Adrenal gland (tissue), 9 donors: ENCODE measurements at regions not wholly inside any gene's neighbourhood (a gene's known extent, or its start where the extent isn't known, plus 50 kb on each side); places are given as distances from the start of the nearest gene placed in this dataset.

ENCODE experiments used
- DNase-seq, 7 donors: peaks; one replicate each; pipeline ENCODE4 v3.0.0-alpha.2; 2019 to 2020
- H3K27ac ChIP-seq, 5 donors: fragments of 200-600 bp; sonication (generic) in 4 of 5; 1 replicate in 3 of 5; 2 replicates in 2 of 5; pipeline versions ENCODE4 v1.5.1 to v1.8.0; 2016 to 2020; ENCODE audit warnings: mild to moderate bottlenecking in 1 of 5
- H3K27me3 ChIP-seq: fragments of 200-600 bp; 2 replicates; pipeline ENCODE4 v1.8.0; 2021
- H3K36me3 ChIP-seq, 2 donors: fragments of 200-600 bp; replicated peaks in 1 of 2; 1 replicate in 1 of 2; 2 replicates in 1 of 2; pipeline versions ENCODE4 v1.5.1 to v1.8.0; 2018 to 2022
- H3K4me1 ChIP-seq, 2 donors: fragments of 200-600 bp; replicated peaks in 1 of 2; 1 replicate in 1 of 2; 2 replicates in 1 of 2; pipeline versions ENCODE4 v1.5.1 to v1.8.0; 2018 to 2021
- H3K4me3 ChIP-seq, 4 donors: fragments of 200-600 bp; sonication (generic) in 3 of 4; one replicate each; pipeline ENCODE4 v1.5.1; 2016 to 2018
- H3K9me3 ChIP-seq, 3 donors: fragments of 200-600 bp; sonication (generic) in 1 of 3; replicated peaks in 1 of 3; 1 replicate in 2 of 3; 2 replicates in 1 of 3; pipeline versions ENCODE4 v1.5.1 to v1.8.0; 2016 to 2021
- POLR2A ChIP-seq, 2 donors: fragments of 450-650 bp; IDR thresholded peaks; one replicate each; pipeline ENCODE4 v1.6.1; 2017; ENCODE audit warnings: antibody characterized with exemption in 2 of 2, mild to moderate bottlenecking in 2 of 2, moderate library complexity in 1 of 2
- WGBS, 4 donors: extraction: QIAGEN DNeasy Blood & Tissue Kit in 2 of 4; methylation state at CpG; one replicate each; pipeline versions ENCODE4 v1.1.5 to v1.1.7; 2013 to 2017; 5-methylcytosine and 5-hydroxymethylcytosine counted together
- intact Hi-C, 2 donors: fragments of 100-400 bp; cut with DNase I; formaldehyde crosslinking; loops; one replicate each; pipeline versions ENCODE4 v1.14.1 to v1.15.0; 2022 to 2023
- TF ChIP-seq, protein P1 (sequence below), 6 experiments: fragments of 450-650 bp in 4 of 6; fragments of 200-600 bp in 2 of 6; sonication (generic) in 1 of 6; IDR thresholded peaks; 1 replicate in 5 of 6; 2 replicates in 1 of 6; pipeline versions ENCODE4 v1.5.1 to v1.8.0; 2016 to 2021; ENCODE audit warnings: antibody characterized with exemption in 6 of 6, mild to moderate bottlenecking in 2 of 6, moderate library complexity in 1 of 6
- donor health status: healthy with polysubstance abuse.
- donor health status: Bipolar disorder and iron deficiency.
- donor health status: DM: yes; HTN: yes; CAD: no.
- donor health status: DM: no; HTN: no; CAD: no.
- donor health status: DM: no; HTN: no; CAD: no.

GRCh38 chr13:22128441-22129408 is 457.9 kb downstream of the FGF9 start:
- Histone ChIP-seq H3K4me1 (no peaks in the 10 kb centered on the region), H3K27ac (no peak overlapping the region), H3K4me3 (no peak overlapping the region), H3K27me3 (no peaks in the 10 kb centered on the region), H3K36me3 (no peaks in the 10 kb centered on the region), H3K9me3 (no peaks in the 10 kb centered on the region)
- intact Hi-C loops, result no loop called here
- WGBS, 4 donors, result 88 to 94% (median 89%) methylated on average over 15 of the region's 15 CpGs
- TF ChIP-seq, protein P1, sequence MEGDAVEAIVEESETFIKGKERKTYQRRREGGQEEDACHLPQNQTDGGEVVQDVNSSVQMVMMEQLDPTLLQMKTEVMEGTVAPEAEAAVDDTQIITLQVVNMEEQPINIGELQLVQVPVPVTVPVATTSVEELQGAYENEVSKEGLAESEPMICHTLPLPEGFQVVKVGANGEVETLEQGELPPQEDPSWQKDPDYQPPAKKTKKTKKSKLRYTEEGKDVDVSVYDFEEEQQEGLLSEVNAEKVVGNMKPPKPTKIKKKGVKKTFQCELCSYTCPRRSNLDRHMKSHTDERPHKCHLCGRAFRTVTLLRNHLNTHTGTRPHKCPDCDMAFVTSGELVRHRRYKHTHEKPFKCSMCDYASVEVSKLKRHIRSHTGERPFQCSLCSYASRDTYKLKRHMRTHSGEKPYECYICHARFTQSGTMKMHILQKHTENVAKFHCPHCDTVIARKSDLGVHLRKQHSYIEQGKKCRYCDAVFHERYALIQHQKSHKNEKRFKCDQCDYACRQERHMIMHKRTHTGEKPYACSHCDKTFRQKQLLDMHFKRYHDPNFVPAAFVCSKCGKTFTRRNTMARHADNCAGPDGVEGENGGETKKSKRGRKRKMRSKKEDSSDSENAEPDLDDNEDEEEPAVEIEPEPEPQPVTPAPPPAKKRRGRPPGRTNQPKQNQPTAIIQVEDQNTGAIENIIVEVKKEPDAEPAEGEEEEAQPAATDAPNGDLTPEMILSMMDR (IDR thresholded peaks at IDR 0.05), result no peak
- TF ChIP-seq POLR2A (IDR thresholded peaks at IDR 0.05), result no peak
- DNase-seq, result no peak

DNA sequence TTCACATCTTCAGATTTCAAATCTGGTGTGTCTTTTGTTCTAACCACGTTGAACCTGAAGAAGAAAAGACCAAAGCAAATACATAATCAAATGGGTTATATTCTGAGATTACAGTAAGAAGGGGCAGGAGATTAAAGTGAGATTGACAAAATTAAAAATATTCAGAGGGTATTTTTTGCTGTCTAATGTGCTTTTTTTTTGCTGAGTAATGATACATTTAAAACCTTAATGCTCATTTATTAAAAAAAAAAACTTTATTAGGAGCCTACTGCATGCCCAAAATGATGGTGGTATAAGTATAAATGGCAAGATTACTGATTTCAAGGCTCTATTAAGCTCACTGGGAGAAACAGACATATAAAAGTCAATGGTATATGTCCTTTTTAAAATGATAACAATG is 459.4 kb downstream of the FGF9 start:
- no peaks in the 10 kb centered on the region for H3K36me3 ChIP-seq
- intact Hi-C loops, result no loop called here
- TF ChIP-seq POLR2A (IDR thresholded peaks at IDR 0.05), result no peak
- TF ChIP-seq, protein P1 (IDR thresholded peaks at IDR 0.05), result no peak

GRCh38 chr13:22134261-22134660 is 463.4 kb downstream of the FGF9 start:
- DNase-seq, result no peak
- Histone ChIP-seq H3K4me3 (no peak overlapping the region), H3K27me3 (no peaks in the 10 kb centered on the region), H3K36me3 (no peaks in the 10 kb centered on the region), H3K27ac (no peak overlapping the region), H3K4me1 (no peaks in the 10 kb centered on the region), H3K9me3 (no peaks in the 10 kb centered on the region)
- 91 to 96% (median 93%) methylated on average over 4 of the region's 4 CpGs for WGBS, 4 donors
- no peak for TF ChIP-seq POLR2A (IDR thresholded peaks at IDR 0.05)
- TF ChIP-seq, protein P1 (IDR thresholded peaks at IDR 0.05), result no peak
- intact Hi-C loops, result no loop called here

More for the DNA sequence above, 459.4 kb downstream of the FGF9 start:
- Histone ChIP-seq H3K4me1 (no peaks in the 10 kb centered on the region), H3K27ac (no peak overlapping the region), H3K4me3 (no peak overlapping the region), H3K9me3 (no peaks in the 10 kb centered on the region), H3K27me3 (no peaks in the 10 kb centered on the region)
- no peak for DNase-seq
- WGBS, 4 donors, result 76 to 92% (median 85%) methylated on average over 1 of the region's 1 CpG

- H3K4me3 ChIP-seq, result no peak overlapping the region
- H3K36me3 ChIP-seq, result no peaks in the 10 kb centered on the region
- no peaks in the 10 kb centered on the region for H3K4me1 ChIP-seq
- no peak overlapping the region for H3K27ac ChIP-seq
- 67 to 77% (median 75%) methylated on average over 6 of the region's 6 CpGs for WGBS, 4 donors
- DNase-seq, result no peak
- no peak for TF ChIP-seq POLR2A (IDR thresholded peaks at IDR 0.05)
- TF ChIP-seq, protein P1 (IDR thresholded peaks at IDR 0.05), result no peak
- no peaks in the 10 kb centered on the region for H3K9me3 ChIP-seq
- intact Hi-C loops, result no loop called here
- no peaks in the 10 kb centered on the region for H3K27me3 ChIP-seq
Measured at GRCh38 chr13:22135446-22135845, 464.6 kb downstream of the FGF9 start.
